H9 (cell line): ENCODE measurements at regions not wholly inside any gene's neighbourhood (a gene's known extent, or its start where the extent isn't known, plus 50 kb on each side); places are given as distances from the start of the nearest gene placed in this dataset.

Experiments used
- DNase-seq: peaks from one replicate; pipeline ENCODE4 v3.0.0-alpha.2; 2017
- H2AFZ ChIP-seq: one replicate; pipeline ENCODE4 v1.6.1; 2013; ENCODE audit warnings: mild to moderate bottlenecking, low read length, control low read depth, moderate library complexity
- H2AK5ac ChIP-seq: 2 replicates; pipeline ENCODE4 v1.6.1; 2013; ENCODE audit warnings: low read length, control low read depth, mixed read lengths; ENCODE audit not compliant: insufficient read length
- H2BK120ac ChIP-seq: one replicate; pipeline ENCODE4 v1.6.1; 2013; ENCODE audit warnings: low read depth, mild to moderate bottlenecking, low read length, control low read depth, inconsistent platforms; ENCODE audit not compliant: poor library complexity, severe bottlenecking
- H2BK12ac ChIP-seq: 2 replicates; pipeline ENCODE4 v1.6.1; 2013; ENCODE audit warnings: low read length, control low read depth, mixed read lengths, low read depth; ENCODE audit not compliant: insufficient read length
- H2BK15ac ChIP-seq: 2 replicates; pipeline ENCODE4 v1.6.1; 2013; ENCODE audit warnings: low read depth, low read length, control low read depth
- H2BK20ac ChIP-seq: one replicate; pipeline ENCODE4 v1.6.1; 2013; ENCODE audit warnings: low read depth, mild to moderate bottlenecking, low read length, control low read depth, inconsistent platforms; ENCODE audit not compliant: poor library complexity, severe bottlenecking
- H2BK5ac ChIP-seq: 2 replicates; pipeline ENCODE4 v1.6.1; 2013; ENCODE audit warnings: low read length, control low read depth, mixed read lengths; ENCODE audit not compliant: insufficient read length
- H3K14ac ChIP-seq: 2 replicates; pipeline ENCODE4 v1.6.1; 2013; ENCODE audit warnings: low read length, control low read depth; ENCODE audit not compliant: insufficient read depth
- H3K18ac ChIP-seq: 2 replicates; pipeline ENCODE4 v1.6.1; 2013; ENCODE audit warnings: low read depth, mild to moderate bottlenecking, mixed read lengths, low read length, control low read depth; ENCODE audit not compliant: insufficient read length
- H3K23ac ChIP-seq: 2 replicates; pipeline ENCODE4 v1.6.1; 2013; ENCODE audit warnings: low read length, control low read depth, mixed read lengths, low read depth; ENCODE audit not compliant: insufficient read length
- H3K23me2 ChIP-seq: 2 replicates; pipeline ENCODE4 v1.6.1; 2013; ENCODE audit warnings: low read depth, mild to moderate bottlenecking, mixed read lengths, low read length, control low read depth; ENCODE audit not compliant: insufficient read length, poor library complexity, severe bottlenecking
- H3K27ac ChIP-seq: 2 replicates; pipeline ENCODE4 v1.5.1; 2013; ENCODE audit warnings: low read length, control low read depth, mixed read lengths, low read depth; ENCODE audit not compliant: insufficient read length
- H3K27me3 ChIP-seq: 2 replicates; pipeline ENCODE4 v1.6.1; 2013; ENCODE audit warnings: low read length, control low read depth, inconsistent platforms; ENCODE audit not compliant: insufficient read depth
- H3K4ac ChIP-seq: 2 replicates; pipeline ENCODE4 v1.6.1; 2013; ENCODE audit warnings: low read depth, mild to moderate bottlenecking, control low read depth, inconsistent platforms, low read length, moderate library complexity
- H3K4me1 ChIP-seq: 2 replicates; pipeline ENCODE4 v1.6.1; 2013; ENCODE audit warnings: low read length, control low read depth, inconsistent platforms; ENCODE audit not compliant: insufficient read depth
- H3K4me2 ChIP-seq: 2 replicates; pipeline ENCODE4 v1.6.1; 2013; ENCODE audit warnings: low read length, control low read depth, mixed read lengths; ENCODE audit not compliant: insufficient read length, insufficient read depth
- H3K56ac ChIP-seq: 2 replicates; pipeline ENCODE4 v1.6.1; 2013; ENCODE audit warnings: low read depth, mild to moderate bottlenecking, mixed read lengths, low read length, control low read depth; ENCODE audit not compliant: insufficient read length
- H3K79me1 ChIP-seq: 2 replicates; pipeline ENCODE4 v1.6.1; 2013; ENCODE audit warnings: low read depth, mild to moderate bottlenecking, moderate library complexity, low read length, control low read depth, inconsistent platforms; ENCODE audit not compliant: insufficient read depth, poor library complexity, severe bottlenecking
- H3K79me2 ChIP-seq: 2 replicates; pipeline ENCODE4 v1.6.1; 2013; ENCODE audit warnings: low read length, control low read depth, inconsistent platforms; ENCODE audit not compliant: insufficient read depth
- H3K9ac ChIP-seq: 2 replicates; pipeline ENCODE4 v1.6.1; 2013; ENCODE audit warnings: low read length, control low read depth, mixed read lengths; ENCODE audit not compliant: insufficient read length; ENCODE audit errors: extremely low read depth
- H3K9me3 ChIP-seq: one replicate; pipeline ENCODE4 v1.6.1; 2013; ENCODE audit warnings: low read depth, low read length, inconsistent platforms; ENCODE audit not compliant: control insufficient read depth
- H3T11ph ChIP-seq: one replicate; pipeline ENCODE4 v1.6.1; 2013; ENCODE audit warnings: mild to moderate bottlenecking, low read length, control low read depth, inconsistent platforms
- H4K20me1 ChIP-seq: one replicate; pipeline ENCODE4 v1.6.1; 2013; ENCODE audit not compliant: control insufficient read depth, insufficient read length, insufficient read depth
- H4K5ac ChIP-seq: 2 replicates; pipeline ENCODE4 v1.6.1; 2013; ENCODE audit warnings: low read depth, mild to moderate bottlenecking, mixed read lengths, low read length, control low read depth; ENCODE audit not compliant: insufficient read length
- H4K8ac ChIP-seq: replicated peaks from 2 replicates; pipeline ENCODE4 v1.6.1; 2013; ENCODE audit warnings: low read length, control low read depth, mixed read lengths, low read depth; ENCODE audit not compliant: insufficient read length
- H4K91ac ChIP-seq: 2 replicates; pipeline ENCODE4 v1.6.1; 2013; ENCODE audit warnings: low read depth, mild to moderate bottlenecking, moderate library complexity, mixed read lengths, low read length, control low read depth; ENCODE audit not compliant: insufficient read length
- H3K27ac Mint-ChIP-seq, 3 experiments: 2 replicates in 2 of 3; 3 replicates in 1 of 3; pipeline ENCODE4 v1.8.0; 2020 to 2021; ENCODE audit warnings: mixed read lengths in 3 of 3, mild to moderate bottlenecking in 1 of 3, moderate library complexity in 1 of 3
- H3K27me3 Mint-ChIP-seq: 2 replicates; pipeline ENCODE4 v1.8.0; 2021; ENCODE audit warnings: low read depth, mild to moderate bottlenecking, moderate library complexity, mixed read lengths
- H3K36me3 Mint-ChIP-seq, 3 experiments: 2 replicates in 2 of 3; 3 replicates in 1 of 3; pipeline ENCODE4 v1.8.0; 2020 to 2021; ENCODE audit warnings: low read depth in 3 of 3, mixed read lengths in 3 of 3; ENCODE audit not compliant: insufficient read depth in 1 of 3
- H3K4me1 Mint-ChIP-seq, 2 experiments: 2 replicates each; pipeline ENCODE4 v1.8.0; 2020; ENCODE audit warnings: mixed read lengths in 2 of 2
- H3K4me3 Mint-ChIP-seq, 2 experiments: 2 replicates in 1 of 2; 3 replicates in 1 of 2; pipeline ENCODE4 v1.8.0; 2020 to 2021; ENCODE audit warnings: mild to moderate bottlenecking in 2 of 2, mixed read lengths in 2 of 2, moderate library complexity in 1 of 2
- H3K9me3 Mint-ChIP-seq, 2 experiments: 2 replicates in 1 of 2; 3 replicates in 1 of 2; pipeline ENCODE4 v1.8.0; 2020; ENCODE audit warnings: mild to moderate bottlenecking in 2 of 2, mixed read lengths in 2 of 2, moderate library complexity in 1 of 2
- WGBS: extraction: QIAGEN DNeasy Blood & Tissue Kit; methylation state at CpG from one replicate; pipeline ENCODE4 v1.1.7; 2013; ENCODE audit warnings: missing lambda C conversion rate, low lambda C conversion rate, mixed read lengths; ENCODE audit not compliant: insufficient read length; ENCODE audit errors: extremely low coverage; 5-methylcytosine and 5-hydroxymethylcytosine counted together
- TF ChIP-seq, protein P1 (sequence below): fragments of 200-600 bp; sonication (generic); conservative IDR thresholded peaks from 3 replicates; pipeline ENCODE4 v1.8.0; 2021; ENCODE audit warnings: antibody characterized with exemption, mild to moderate bottlenecking

DNA sequence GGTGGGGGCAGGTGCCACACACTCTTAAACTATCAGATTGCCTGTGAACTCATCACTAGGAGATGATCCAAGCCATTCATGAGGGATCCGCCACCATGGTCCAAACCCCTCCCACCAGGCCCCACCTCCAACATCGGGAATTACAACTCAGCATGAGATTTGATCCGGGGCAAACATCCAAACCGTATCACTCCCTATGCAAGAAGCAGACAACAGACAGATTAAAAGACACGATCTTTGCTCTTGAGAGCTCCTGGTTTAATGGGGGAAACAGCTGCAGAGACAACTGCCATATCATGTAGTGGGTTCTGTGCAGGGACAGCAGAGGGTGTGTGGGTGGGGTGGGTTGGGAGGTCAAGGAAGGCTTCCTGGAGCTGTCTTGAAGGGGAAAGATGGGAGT is 123.6 kb downstream of the EMX2 start:
- no peak overlapping the region for H2BK15ac ChIP-seq
- H4K91ac ChIP-seq = no peak overlapping the region
- H2AK5ac ChIP-seq = no peak overlapping the region
- H4K8ac ChIP-seq = no peak overlapping the region
- no peak overlapping the region for H2BK120ac ChIP-seq
- no peaks in the 10 kb centered on the region for H4K20me1 ChIP-seq
- WGBS = no CpG with 5 or more reads among the region's 5 CpGs
- H3K9me3 ChIP-seq = no peaks in the 10 kb centered on the region
- Mint-ChIP-seq H3K4me3 (no peak overlapping the region), H3K36me3 (no peaks in the 10 kb centered on the region), H3K9me3 (no peaks in the 10 kb centered on the region), H3K4me1 (no peaks in the 10 kb centered on the region), H3K27ac (no peak overlapping the region), H3K27me3 (peaks cover 6% of the 10 kb centered on the region)
- H3K23ac ChIP-seq = no peak overlapping the region
- no peak overlapping the region for H3K56ac ChIP-seq
- no peak overlapping the region for H3K4me2 ChIP-seq
- H2BK12ac ChIP-seq = no peak overlapping the region
- no peak overlapping the region for H3K14ac ChIP-seq
- H3K4me1 ChIP-seq = no peaks in the 10 kb centered on the region
- no peaks in the 10 kb centered on the region for H3K79me1 ChIP-seq
- H3K9ac ChIP-seq = no peak overlapping the region
- no peak overlapping the region for H3K18ac ChIP-seq
- no peak overlapping the region for H3K4ac ChIP-seq
- no peaks in the 10 kb centered on the region for H3K79me2 ChIP-seq
- no peak overlapping the region for H2BK20ac ChIP-seq
- H3T11ph ChIP-seq = no peak overlapping the region
- H2BK5ac ChIP-seq = no peak overlapping the region
- DNase-seq = no peak
- H3K27me3 ChIP-seq = no peaks in the 10 kb centered on the region
- no peak overlapping the region for H4K5ac ChIP-seq
- TF ChIP-seq, protein P1, sequence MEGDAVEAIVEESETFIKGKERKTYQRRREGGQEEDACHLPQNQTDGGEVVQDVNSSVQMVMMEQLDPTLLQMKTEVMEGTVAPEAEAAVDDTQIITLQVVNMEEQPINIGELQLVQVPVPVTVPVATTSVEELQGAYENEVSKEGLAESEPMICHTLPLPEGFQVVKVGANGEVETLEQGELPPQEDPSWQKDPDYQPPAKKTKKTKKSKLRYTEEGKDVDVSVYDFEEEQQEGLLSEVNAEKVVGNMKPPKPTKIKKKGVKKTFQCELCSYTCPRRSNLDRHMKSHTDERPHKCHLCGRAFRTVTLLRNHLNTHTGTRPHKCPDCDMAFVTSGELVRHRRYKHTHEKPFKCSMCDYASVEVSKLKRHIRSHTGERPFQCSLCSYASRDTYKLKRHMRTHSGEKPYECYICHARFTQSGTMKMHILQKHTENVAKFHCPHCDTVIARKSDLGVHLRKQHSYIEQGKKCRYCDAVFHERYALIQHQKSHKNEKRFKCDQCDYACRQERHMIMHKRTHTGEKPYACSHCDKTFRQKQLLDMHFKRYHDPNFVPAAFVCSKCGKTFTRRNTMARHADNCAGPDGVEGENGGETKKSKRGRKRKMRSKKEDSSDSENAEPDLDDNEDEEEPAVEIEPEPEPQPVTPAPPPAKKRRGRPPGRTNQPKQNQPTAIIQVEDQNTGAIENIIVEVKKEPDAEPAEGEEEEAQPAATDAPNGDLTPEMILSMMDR = no peak
- H3K23me2 ChIP-seq = no peaks in the 10 kb centered on the region
- H2AFZ ChIP-seq = no peak overlapping the region
- no peak overlapping the region for H3K27ac ChIP-seq
